Keratinocyte (primary cell): ENCODE measurements at regions not wholly inside any gene's neighbourhood (a gene's known extent, or its start where the extent isn't known, plus 50 kb on each side); places are given as distances from the start of the nearest gene placed in this dataset.

Experiments used
- DNase-seq: peaks from one replicate; pipeline ENCODE4 v3.0.0-alpha.2; 2011; ENCODE audit warnings: low read depth, missing footprints, low spot score
- FAIRE-seq: peaks from 2 replicates; lab custom pipeline; 2011; peaks lifted over from hg19 to GRCh38; lab: Jason Lieb, UNC
- H2AFZ ChIP-seq: 2 replicates; pipeline ENCODE4 v1.6.0; 2012; ENCODE audit warnings: low read length, control low read depth, inconsistent platforms; ENCODE audit not compliant: control insufficient read depth
- H3K27ac ChIP-seq: 2 replicates; pipeline ENCODE4 v1.5.1; 2011; ENCODE audit warnings: low read length; ENCODE audit not compliant: control insufficient read depth, insufficient read depth
- H3K27me3 ChIP-seq: 3 replicates; pipeline ENCODE4 v1.6.0; 2011; ENCODE audit warnings: low read length; ENCODE audit not compliant: control insufficient read depth, insufficient read depth; ENCODE audit errors: extremely low read depth
- H3K36me3 ChIP-seq, 2 experiments: 2 replicates in 1 of 2; 3 replicates in 1 of 2; pipeline ENCODE4 v1.5.1; 2011; ENCODE audit warnings: low read length in 2 of 2, mild to moderate bottlenecking in 1 of 2; ENCODE audit not compliant: control insufficient read depth in 2 of 2, insufficient read depth in 2 of 2; ENCODE audit errors: extremely low read depth in 1 of 2
- H3K4me1 ChIP-seq: 3 replicates; pipeline ENCODE4 v1.5.1; 2011; ENCODE audit warnings: low read length; ENCODE audit not compliant: control insufficient read depth, insufficient read depth; ENCODE audit errors: extremely low read depth
- H3K4me2 ChIP-seq: 3 replicates; pipeline ENCODE4 v1.6.0; 2011; ENCODE audit warnings: low read depth, low read length; ENCODE audit not compliant: control insufficient read depth, insufficient read depth; ENCODE audit errors: extremely low read depth
- H3K4me3 ChIP-seq, 3 experiments: fragments of 200-600 bp in 1 of 3; sonication (generic) in 1 of 3; 2 replicates in 2 of 3; 3 replicates in 1 of 3; pipeline ENCODE4 v1.5.1; 2011 to 2016; ENCODE audit warnings: low read length in 3 of 3, mild to moderate bottlenecking in 3 of 3, control low read depth in 2 of 3, inconsistent platforms in 1 of 3, low read depth in 1 of 3, mixed read lengths in 1 of 3, mixed run types in 1 of 3, moderate library complexity in 1 of 3; ENCODE audit not compliant: control insufficient read depth in 2 of 3, insufficient read depth in 2 of 3; ENCODE audit errors: extremely low read depth in 1 of 3
- H3K79me2 ChIP-seq: 2 replicates; pipeline ENCODE4 v1.6.0; 2012; ENCODE audit warnings: low read length; ENCODE audit not compliant: control insufficient read depth, insufficient read depth
- H3K9ac ChIP-seq: 3 replicates; pipeline ENCODE4 v1.6.0; 2011; ENCODE audit warnings: low read length; ENCODE audit not compliant: control insufficient read depth, insufficient read depth; ENCODE audit errors: extremely low read depth
- H3K9me1 ChIP-seq: 3 replicates; pipeline ENCODE4 v1.6.0; 2011; ENCODE audit warnings: low read length; ENCODE audit not compliant: control insufficient read depth, insufficient read depth; ENCODE audit errors: extremely low read depth
- H3K9me3 ChIP-seq: 2 replicates; pipeline ENCODE4 v1.5.1; 2012; ENCODE audit warnings: low read depth, low read length; ENCODE audit not compliant: control insufficient read depth
- H4K20me1 ChIP-seq: 3 replicates; pipeline ENCODE4 v1.6.0; 2011; ENCODE audit warnings: low read length; ENCODE audit not compliant: control insufficient read depth, insufficient read depth; ENCODE audit errors: extremely low read depth
- EZH2 ChIP-seq: IDR thresholded peaks from one replicate; pipeline ENCODE4 v1.6.1; 2012; ENCODE audit warnings: inconsistent platforms, mild to moderate bottlenecking, low read length, moderate library complexity
- dilution Hi-C: fragments of 300-500 bp; cut with MboI; formaldehyde crosslinking; loops from one replicate; pipeline ENCODE4 v1.7.0; 2020; ENCODE audit warnings: low sequenced_read_pairs; ENCODE audit not compliant: extremely low pct_ligation_motif_present
- TF ChIP-seq, protein P1 (sequence below), 3 experiments: IDR thresholded peaks in 1 of 3; conservative IDR thresholded peaks in 1 of 3; optimal IDR thresholded peaks in 1 of 3; 2 replicates in 2 of 3; 3 replicates in 1 of 3; pipeline versions ENCODE3 to v1.5.1; 2011; ENCODE audit warnings: low read length in 3 of 3, mild to moderate bottlenecking in 3 of 3, moderate library complexity in 2 of 3, control low read depth in 1 of 3, inconsistent platforms in 1 of 3; ENCODE audit not compliant: insufficient read depth in 2 of 3; ENCODE audit errors: extremely low read depth in 1 of 3

- H3K9me3 ChIP-seq: no peaks in the 10 kb centered on the region
- TF ChIP-seq, protein P1, sequence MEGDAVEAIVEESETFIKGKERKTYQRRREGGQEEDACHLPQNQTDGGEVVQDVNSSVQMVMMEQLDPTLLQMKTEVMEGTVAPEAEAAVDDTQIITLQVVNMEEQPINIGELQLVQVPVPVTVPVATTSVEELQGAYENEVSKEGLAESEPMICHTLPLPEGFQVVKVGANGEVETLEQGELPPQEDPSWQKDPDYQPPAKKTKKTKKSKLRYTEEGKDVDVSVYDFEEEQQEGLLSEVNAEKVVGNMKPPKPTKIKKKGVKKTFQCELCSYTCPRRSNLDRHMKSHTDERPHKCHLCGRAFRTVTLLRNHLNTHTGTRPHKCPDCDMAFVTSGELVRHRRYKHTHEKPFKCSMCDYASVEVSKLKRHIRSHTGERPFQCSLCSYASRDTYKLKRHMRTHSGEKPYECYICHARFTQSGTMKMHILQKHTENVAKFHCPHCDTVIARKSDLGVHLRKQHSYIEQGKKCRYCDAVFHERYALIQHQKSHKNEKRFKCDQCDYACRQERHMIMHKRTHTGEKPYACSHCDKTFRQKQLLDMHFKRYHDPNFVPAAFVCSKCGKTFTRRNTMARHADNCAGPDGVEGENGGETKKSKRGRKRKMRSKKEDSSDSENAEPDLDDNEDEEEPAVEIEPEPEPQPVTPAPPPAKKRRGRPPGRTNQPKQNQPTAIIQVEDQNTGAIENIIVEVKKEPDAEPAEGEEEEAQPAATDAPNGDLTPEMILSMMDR (optimal IDR thresholded peaks at IDR 0.05 in 1 of 3, IDR thresholded peaks at IDR 0.05 in 1 of 3, conservative IDR thresholded peaks at IDR 0.05 in 1 of 3; ENCODE audit: extremely low read depth in 1 of 3, insufficient read depth in 2 of 3, low read length in 3 of 3): no peak
- TF ChIP-seq EZH2: no peak
- no peak overlapping the region for H3K4me3 ChIP-seq
- no peaks in the 10 kb centered on the region for H3K36me3 ChIP-seq
- dilution Hi-C loops: no loop called here
- FAIRE-seq: no peak
- no peak overlapping the region for H3K9ac ChIP-seq
- no peaks in the 10 kb centered on the region for H3K27me3 ChIP-seq
- no peaks in the 10 kb centered on the region for H3K4me1 ChIP-seq
- no peaks in the 10 kb centered on the region for H3K79me2 ChIP-seq
- no peak for DNase-seq
- H4K20me1 ChIP-seq: no peaks in the 10 kb centered on the region
- H3K4me2 ChIP-seq: no peak overlapping the region
- H3K27ac ChIP-seq: no peak overlapping the region
- H2AFZ ChIP-seq: no peak overlapping the region
- no peaks in the 10 kb centered on the region for H3K9me1 ChIP-seq
Measured at GRCh38 chr10:36700123-36700522, 425.3 kb upstream of the ANKRD30A start.

- H3K36me3 ChIP-seq: no peaks in the 10 kb centered on the region
- no peaks in the 10 kb centered on the region for H3K27me3 ChIP-seq
- dilution Hi-C loops: no loop called here
- no peak overlapping the region for H3K27ac ChIP-seq
- H3K4me1 ChIP-seq: no peaks in the 10 kb centered on the region
- H2AFZ ChIP-seq: no peak overlapping the region
- H3K4me3 ChIP-seq: no peak overlapping the region
- no peaks in the 10 kb centered on the region for H4K20me1 ChIP-seq
- FAIRE-seq: no peak
- H3K4me2 ChIP-seq: no peak overlapping the region
- H3K9me1 ChIP-seq: no peaks in the 10 kb centered on the region
- no peak for TF ChIP-seq EZH2
- TF ChIP-seq, protein P1 (optimal IDR thresholded peaks at IDR 0.05 in 1 of 3, IDR thresholded peaks at IDR 0.05 in 1 of 3, conservative IDR thresholded peaks at IDR 0.05 in 1 of 3; ENCODE audit: extremely low read depth in 1 of 3, insufficient read depth in 2 of 3, low read length in 3 of 3): no peak
- no peak for DNase-seq
- no peaks in the 10 kb centered on the region for H3K9me3 ChIP-seq
- H3K9ac ChIP-seq: no peak overlapping the region
- no peaks in the 10 kb centered on the region for H3K79me2 ChIP-seq
Measured at GRCh38 chr10:36692759-36693158, 432.6 kb upstream of the ANKRD30A start.
